Activated T-helper 1 cell treated with Interleukin-2 at 50 U/mL for 16 hours (primary cell): ENCODE measurements at regions not wholly inside any gene's neighbourhood (a gene's known extent, or its start where the extent isn't known, plus 50 kb on each side); places are given as distances from the start of the nearest gene placed in this dataset.
"Not testable (repeated sequence)": the region's sequence is repeated elsewhere in the genome, so short reads cannot be mapped to it uniquely, and the experiment has no call there.

Experiments
- DNase-seq: peaks from one replicate; pipeline ENCODE4 v3.0.0-alpha.2; 2020; ENCODE audit warnings: low read depth

GRCh38 chr16:29182501-29182900 is 197.6 kb downstream of the LAT start:
- DNase-seq, result no peak

- DNase-seq, result not testable (repeated sequence)
Observed at GRCh38 chr16:29181921-29182411, 197.1 kb downstream of the LAT start.

GRCh38 chr16:29181254-29181780 is 196.5 kb downstream of the LAT start:
- DNase-seq, result not testable (repeated sequence)

GRCh38 chr16:29180206-29180600 is 195.4 kb downstream of the LAT start:
- DNase-seq, result not testable (repeated sequence)

- not testable (repeated sequence) for DNase-seq
Observed at GRCh38 chr16:29179401-29180205, 194.8 kb downstream of the LAT start.

GRCh38 chr16:29177888-29178726 is 193.3 kb downstream of the LAT start:
- not testable (repeated sequence) for DNase-seq

- not testable (repeated sequence) for DNase-seq
Observed at GRCh38 chr16:29177203-29177887, 192.5 kb downstream of the LAT start.

- DNase-seq, result not testable (repeated sequence)
Observed at GRCh38 chr16:29176822-29177202, 192.0 kb downstream of the LAT start.

- not testable (repeated sequence) for DNase-seq
Observed at GRCh38 chr16:29176154-29176470, 191.3 kb downstream of the LAT start.

GRCh38 chr16:29175411-29176153 is 190.7 kb downstream of the LAT start:
- not testable (repeated sequence) for DNase-seq

GRCh38 chr16:29173371-29174305 is 188.8 kb downstream of the LAT start:
- DNase-seq, result not testable (repeated sequence)

- DNase-seq, result not testable (repeated sequence)
Observed at GRCh38 chr16:29172098-29172724, 187.4 kb downstream of the LAT start.

- not testable (repeated sequence) for DNase-seq
Observed at GRCh38 chr16:29171296-29171695, 186.4 kb downstream of the LAT start.

- not testable (repeated sequence) for DNase-seq
Observed at GRCh38 chr16:29170393-29171119, 185.7 kb downstream of the LAT start.

GRCh38 chr16:29169295-29169994 is 184.6 kb downstream of the LAT start:
- not testable (repeated sequence) for DNase-seq

- not testable (repeated sequence) for DNase-seq
Observed at GRCh38 chr16:29168515-29169259, 183.8 kb downstream of the LAT start.

GRCh38 chr16:29164442-29165089 is 179.7 kb downstream of the LAT start:
- not testable (repeated sequence) for DNase-seq
